ENCODE measurements at regions not wholly inside any gene's neighbourhood (a gene's known extent, or its start where the extent isn't known, plus 50 kb on each side); places are given as distances from the start of the nearest gene placed in this dataset.

DNA sequence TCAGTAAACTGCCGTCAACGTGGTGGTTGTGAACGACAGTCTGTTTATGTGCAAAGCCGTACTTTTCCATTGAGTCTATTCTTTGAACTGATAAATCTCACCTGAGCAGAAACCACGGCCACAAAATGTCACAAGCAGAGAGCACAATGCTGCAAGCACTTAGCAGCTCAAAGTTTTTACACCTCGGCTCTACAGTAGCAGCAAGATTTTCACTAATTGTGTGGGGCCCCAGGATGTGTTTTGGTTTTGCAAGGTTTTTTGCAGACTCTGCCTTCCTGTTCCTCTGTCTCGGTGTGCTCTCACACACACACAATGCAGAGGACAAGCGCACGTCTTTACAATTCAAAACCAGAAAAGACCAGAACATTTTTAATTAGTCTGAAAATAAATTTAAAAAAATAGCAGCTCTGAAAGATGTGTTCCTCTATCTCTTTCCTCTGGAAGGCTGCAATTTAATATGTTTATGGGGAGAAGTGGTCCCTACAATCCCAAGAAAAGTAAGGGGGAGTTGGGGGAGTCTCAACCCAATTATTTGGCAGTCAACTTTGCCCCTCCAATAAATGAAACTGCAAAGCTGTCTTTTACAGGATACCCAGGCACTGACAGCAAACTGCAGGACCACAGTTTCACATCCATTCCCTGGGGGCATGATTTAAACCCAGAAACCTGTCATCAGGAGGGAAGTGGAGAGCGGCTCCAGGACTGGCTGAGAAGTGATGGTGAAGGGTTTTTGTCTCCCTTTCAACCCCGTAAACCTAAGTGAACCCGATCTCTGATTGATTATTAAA is 73.8 kb upstream of the SFMBT2 start:
- H3K9me3 ChIP-seq: no peaks in the 10 kb centered on the region
- no peak overlapping the region for H3K27ac ChIP-seq
- H3K4me3 ChIP-seq: no peak overlapping the region
- WGBS, 2 donors (ENCODE audit: low coverage in 1 of 2): 34 to 36% methylated on average over 11 to 12 of the region's 12 CpGs
- ATAC-seq: no peak
- peaks cover 33% of the 10 kb centered on the region for H3K27me3 ChIP-seq
- TF ChIP-seq, protein P1, sequence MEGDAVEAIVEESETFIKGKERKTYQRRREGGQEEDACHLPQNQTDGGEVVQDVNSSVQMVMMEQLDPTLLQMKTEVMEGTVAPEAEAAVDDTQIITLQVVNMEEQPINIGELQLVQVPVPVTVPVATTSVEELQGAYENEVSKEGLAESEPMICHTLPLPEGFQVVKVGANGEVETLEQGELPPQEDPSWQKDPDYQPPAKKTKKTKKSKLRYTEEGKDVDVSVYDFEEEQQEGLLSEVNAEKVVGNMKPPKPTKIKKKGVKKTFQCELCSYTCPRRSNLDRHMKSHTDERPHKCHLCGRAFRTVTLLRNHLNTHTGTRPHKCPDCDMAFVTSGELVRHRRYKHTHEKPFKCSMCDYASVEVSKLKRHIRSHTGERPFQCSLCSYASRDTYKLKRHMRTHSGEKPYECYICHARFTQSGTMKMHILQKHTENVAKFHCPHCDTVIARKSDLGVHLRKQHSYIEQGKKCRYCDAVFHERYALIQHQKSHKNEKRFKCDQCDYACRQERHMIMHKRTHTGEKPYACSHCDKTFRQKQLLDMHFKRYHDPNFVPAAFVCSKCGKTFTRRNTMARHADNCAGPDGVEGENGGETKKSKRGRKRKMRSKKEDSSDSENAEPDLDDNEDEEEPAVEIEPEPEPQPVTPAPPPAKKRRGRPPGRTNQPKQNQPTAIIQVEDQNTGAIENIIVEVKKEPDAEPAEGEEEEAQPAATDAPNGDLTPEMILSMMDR (IDR thresholded peaks at IDR 0.05): no peak
- TF ChIP-seq EP300 (IDR thresholded peaks at IDR 0.05): no peak
- TF ChIP-seq POLR2AphosphoS5 (IDR thresholded peaks at IDR 0.05): no peak
- TF ChIP-seq POLR2A (IDR thresholded peaks at IDR 0.05): no peak
- H3K36me3 ChIP-seq: no peaks in the 10 kb centered on the region
- H3K4me1 ChIP-seq: peaks cover 0 to 11% (median 0%) of the 10 kb centered on the region in 3 donors

DNA sequence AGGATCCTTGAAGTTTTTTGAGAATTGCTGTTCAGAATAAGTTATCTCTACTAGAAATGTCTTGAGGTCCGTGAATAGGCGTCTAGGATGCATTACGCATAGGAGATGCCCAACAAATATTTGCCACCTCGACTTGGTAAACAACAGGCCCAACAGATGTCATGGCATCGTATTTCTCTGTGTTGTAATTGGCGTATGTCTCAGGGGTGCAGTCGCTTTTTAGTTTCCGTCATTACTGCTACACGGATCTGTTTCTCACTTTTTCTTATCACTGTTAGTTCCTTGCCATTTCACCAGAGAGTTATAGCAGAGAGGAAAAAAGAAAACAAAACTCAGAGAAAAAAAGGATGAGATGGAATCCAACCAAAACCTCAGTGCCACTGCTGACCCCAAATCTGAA is 73.0 kb upstream of the SFMBT2 start:
- 86% methylated on average over 9 of the region's 9 CpGs for WGBS, 2 donors (ENCODE audit: low coverage in 1 of 2)
- H3K27ac ChIP-seq: no peak overlapping the region
- H3K4me1 ChIP-seq: peaks cover 0 to 11% (median 0%) of the 10 kb centered on the region in 3 donors
- no peaks in the 10 kb centered on the region for H3K36me3 ChIP-seq
- TF ChIP-seq EP300 (IDR thresholded peaks at IDR 0.05) (no peak), POLR2AphosphoS5 (IDR thresholded peaks at IDR 0.05) (no peak), POLR2A (IDR thresholded peaks at IDR 0.05) (no peak)
- TF ChIP-seq, protein P1 (IDR thresholded peaks at IDR 0.05): no peak
- ATAC-seq: no peak
- peaks cover 33% of the 10 kb centered on the region for H3K27me3 ChIP-seq
- no peak overlapping the region for H3K4me3 ChIP-seq
- no peaks in the 10 kb centered on the region for H3K9me3 ChIP-seq

DNA sequence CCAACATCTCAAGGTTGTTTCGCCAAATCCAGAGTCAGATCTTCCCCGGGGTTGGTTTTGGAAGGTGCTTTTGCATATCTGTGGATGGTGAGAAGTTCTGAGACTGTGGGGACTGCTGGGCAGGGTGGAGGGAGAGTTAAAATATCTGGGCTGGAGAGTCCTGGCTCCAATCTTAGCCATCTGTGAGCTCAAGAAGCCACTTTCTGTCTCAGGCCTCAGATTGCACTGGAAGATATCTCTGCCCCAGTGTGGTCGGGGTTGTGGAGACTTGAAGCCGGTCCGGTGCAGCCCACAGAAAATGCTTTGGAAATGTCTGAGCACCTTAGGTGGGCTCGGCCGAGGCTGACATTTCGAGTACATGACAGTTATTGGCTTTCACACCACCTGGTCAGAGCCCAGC is 72.2 kb upstream of the SFMBT2 start:
- 90% methylated on average over 2 to 6 of the region's 8 CpGs for WGBS, 2 donors (ENCODE audit: low coverage in 1 of 2)
- Histone ChIP-seq H3K27me3 (peaks cover 33% of the 10 kb centered on the region), H3K4me3 (no peak overlapping the region), H3K27ac (no peak overlapping the region), H3K9me3 (no peaks in the 10 kb centered on the region), H3K4me1 (peaks cover 0 to 4% (median 0%) of the 10 kb centered on the region in 3 donors), H3K36me3 (no peaks in the 10 kb centered on the region)
- ATAC-seq: no peak
- TF ChIP-seq POLR2A (IDR thresholded peaks at IDR 0.05) (no peak), EP300 (IDR thresholded peaks at IDR 0.05) (no peak), POLR2AphosphoS5 (IDR thresholded peaks at IDR 0.05) (no peak)
- TF ChIP-seq, protein P1 (IDR thresholded peaks at IDR 0.05): no peak

DNA sequence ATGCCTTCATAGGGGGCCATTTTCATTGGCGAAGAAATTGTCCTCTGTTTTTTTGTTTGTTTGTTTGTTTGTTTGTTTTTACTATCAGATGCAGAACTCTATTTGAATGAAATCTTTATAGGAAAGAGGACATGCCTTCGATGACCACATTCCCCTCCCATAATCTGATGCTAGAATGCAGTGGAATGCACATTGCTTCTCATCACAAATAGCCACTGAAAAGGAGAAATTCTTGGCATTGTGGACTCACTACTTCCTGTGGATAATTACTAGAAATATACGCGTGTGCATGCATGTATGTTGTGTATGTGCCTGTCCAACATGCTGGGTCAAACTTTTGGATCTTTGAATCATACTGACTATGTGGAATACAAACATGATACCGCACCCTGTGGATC is 70.5 kb upstream of the SFMBT2 start:
- Histone ChIP-seq H3K4me1 (peaks cover 0 to 4% (median 0%) of the 10 kb centered on the region in 3 donors), H3K9me3 (no peaks in the 10 kb centered on the region), H3K27ac (no peak overlapping the region), H3K36me3 (no peaks in the 10 kb centered on the region), H3K4me3 (no peak overlapping the region), H3K27me3 (peaks cover 28% of the 10 kb centered on the region)
- no peak for ATAC-seq
- TF ChIP-seq EP300 (IDR thresholded peaks at IDR 0.05) (no peak), POLR2AphosphoS5 (IDR thresholded peaks at IDR 0.05) (no peak), POLR2A (IDR thresholded peaks at IDR 0.05) (no peak)
- TF ChIP-seq, protein P1 (IDR thresholded peaks at IDR 0.05): no peak
- WGBS, 2 donors (ENCODE audit: low coverage in 1 of 2): 57% methylated on average over 4 to 5 of the region's 5 CpGs
